NCI-H1436 (cell line): ENCODE measurements at regions not wholly inside any gene's neighbourhood (a gene's known extent, or its start where the extent isn't known, plus 50 kb on each side); places are given as distances from the start of the nearest gene placed in this dataset.
"Not testable (repeated sequence)": the region's sequence is repeated elsewhere in the genome, so short reads cannot be mapped to it uniquely, and the experiment has no call there.

Source experiments
- DNase-seq: peaks from one replicate; lab custom pipeline; 2025; lab: John Stamatoyannopoulos, UW

DNA sequence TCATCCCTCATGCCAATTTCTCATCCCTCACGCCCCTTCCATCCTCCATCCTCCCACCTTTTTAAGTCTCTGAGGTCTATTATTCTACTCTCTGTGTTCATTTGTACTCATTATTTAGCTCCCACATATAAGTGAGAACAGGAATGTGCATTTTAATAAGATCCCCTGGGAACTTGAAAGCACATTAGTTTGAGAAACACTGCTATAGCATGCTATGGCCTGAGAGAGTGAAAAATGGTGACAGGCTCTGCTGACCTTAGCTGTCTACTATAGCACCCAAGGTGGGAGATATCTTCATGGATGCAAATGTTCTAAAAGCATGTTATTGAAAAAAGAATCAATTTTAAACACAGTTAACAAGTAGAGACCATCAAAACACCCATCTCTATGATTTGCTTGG, 712.0 kb downstream of the TFAP2A start:
- DNase-seq: no peak

DNA sequence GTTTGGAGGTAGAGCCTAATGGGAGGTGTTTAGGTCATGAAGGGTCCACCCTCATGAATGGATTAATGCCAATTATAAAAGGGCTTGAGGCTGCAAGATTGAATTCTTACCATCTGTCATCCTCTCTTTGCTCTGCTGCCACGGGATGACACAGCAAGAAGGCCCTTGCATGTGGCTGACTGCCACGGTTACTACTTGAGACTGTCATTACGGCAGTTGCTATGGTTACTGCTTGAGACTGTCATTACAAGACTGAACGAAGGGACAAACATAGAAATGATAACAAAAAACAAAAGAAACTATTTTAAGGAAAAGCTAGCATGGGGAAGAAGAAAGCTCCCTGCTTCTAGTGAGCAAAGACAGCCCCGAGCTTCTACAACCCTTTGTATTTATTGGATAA, 715.0 kb downstream of the TFAP2A start:
- DNase-seq: peak; percentile 36

DNA sequence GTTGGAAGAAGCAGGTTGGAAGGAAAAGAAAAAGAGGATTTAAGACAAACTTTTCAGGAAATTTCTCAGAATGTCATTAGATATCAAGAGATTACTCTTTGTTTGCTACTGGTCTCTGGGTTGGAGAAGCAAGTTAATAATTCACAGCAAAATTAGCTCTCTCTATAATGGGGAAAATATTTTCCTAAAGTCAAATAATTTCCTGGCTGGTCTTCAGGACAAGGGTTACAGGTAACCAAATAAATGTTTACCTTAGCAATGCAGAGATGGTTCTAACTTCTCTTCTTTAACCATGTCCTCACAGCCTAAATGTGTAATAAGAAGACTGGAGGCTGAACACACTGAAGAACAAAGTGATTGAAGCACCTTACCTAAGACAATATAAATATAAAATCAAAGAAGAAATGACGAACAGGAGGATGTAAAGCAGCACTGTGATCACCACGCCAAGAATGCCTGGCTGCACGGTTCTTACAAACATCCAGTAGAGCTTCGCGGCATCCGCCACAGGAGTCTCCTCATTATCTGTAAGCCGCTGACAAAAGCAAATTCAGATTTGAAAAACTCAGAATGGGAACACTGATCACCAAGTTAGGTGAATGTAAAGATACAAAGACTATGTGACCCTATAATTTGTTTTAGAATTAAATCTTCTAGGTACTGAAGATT, 717.5 kb downstream of the TFAP2A start:
- DNase-seq: no peak

- no peak for DNase-seq
Observed at GRCh38 chr6:9690388-9690787, 724.5 kb downstream of the TFAP2A start.

- not testable (repeated sequence) for DNase-seq
Observed at GRCh38 chr6:9680727-9681126, 734.1 kb downstream of the TFAP2A start.

DNA sequence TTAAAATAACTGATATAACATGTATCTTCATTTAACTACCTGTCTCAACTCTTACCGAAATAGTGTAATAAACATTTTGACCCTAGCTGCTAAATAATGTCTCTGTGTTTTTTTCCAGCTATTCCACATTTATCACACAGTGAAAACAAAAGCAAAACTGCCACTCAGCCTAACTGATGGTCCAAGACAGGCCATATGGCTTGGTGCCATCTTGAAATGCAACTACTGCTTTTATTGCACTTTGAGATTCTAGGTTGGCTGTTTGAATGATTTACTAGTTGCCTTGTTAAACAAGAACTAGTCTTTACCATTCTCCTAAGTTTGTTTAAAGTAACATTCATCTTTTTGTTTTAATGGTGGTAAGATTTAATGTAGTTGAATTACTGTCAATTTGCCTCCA, 739.8 kb downstream of the TFAP2A start:
- DNase-seq: no peak

DNA sequence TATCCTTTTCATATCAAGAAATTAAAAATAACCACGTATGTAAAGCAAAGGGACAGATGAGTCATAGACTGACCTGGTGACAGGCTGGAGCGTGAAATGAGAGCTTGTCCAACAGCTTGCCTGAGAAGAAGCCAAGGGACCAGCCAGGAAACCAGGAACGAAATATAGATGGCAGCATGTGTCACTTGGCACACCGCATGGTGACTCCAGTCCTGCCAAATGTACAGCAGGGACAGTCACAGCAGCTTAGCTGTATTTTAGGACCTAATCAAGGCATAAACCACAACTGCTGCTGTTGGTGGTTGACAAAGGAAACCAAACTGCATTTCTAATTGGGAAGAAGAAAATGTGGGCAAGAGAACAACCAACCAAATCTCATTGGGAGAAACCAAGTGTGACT, 755.0 kb downstream of the TFAP2A start:
- no peak for DNase-seq

- DNase-seq: no peak
Observed at GRCh38 chr6:9657994-9658393, 756.9 kb downstream of the TFAP2A start.

- DNase-seq: no peak
Observed at GRCh38 chr6:9647599-9647998, 767.3 kb downstream of the TFAP2A start.

- no peak for DNase-seq
Observed at GRCh38 chr6:9647071-9647445, 767.8 kb downstream of the TFAP2A start.

GRCh38 chr6:9646342-9647070, 768.4 kb downstream of the TFAP2A start:
- no peak for DNase-seq

- DNase-seq: no peak
Observed at GRCh38 chr6:9638861-9639260, 776.0 kb downstream of the TFAP2A start.

GRCh38 chr6:9634776-9635175, 780.1 kb downstream of the TFAP2A start:
- DNase-seq: no peak

DNA sequence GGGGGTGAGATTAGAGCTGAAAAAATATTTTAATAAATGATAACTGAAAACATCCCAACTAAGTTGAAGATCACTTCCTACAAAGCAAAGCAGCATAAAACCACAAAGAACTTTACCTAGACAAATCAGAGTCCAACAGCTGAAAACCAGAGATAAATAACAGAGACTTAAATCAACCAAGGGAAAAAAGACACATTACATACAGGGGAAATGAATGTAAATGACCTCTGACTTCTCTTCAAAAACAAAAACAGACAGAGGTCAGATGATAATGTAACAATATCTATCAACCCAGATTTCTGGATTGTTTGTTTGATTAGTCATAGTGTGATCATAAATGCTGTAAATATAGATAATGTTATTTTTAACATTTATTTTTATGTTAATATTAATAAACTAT, 782.8 kb downstream of the TFAP2A start:
- no peak for DNase-seq

GRCh38 chr6:9628819-9629218, 786.1 kb downstream of the TFAP2A start:
- DNase-seq: no peak

DNA sequence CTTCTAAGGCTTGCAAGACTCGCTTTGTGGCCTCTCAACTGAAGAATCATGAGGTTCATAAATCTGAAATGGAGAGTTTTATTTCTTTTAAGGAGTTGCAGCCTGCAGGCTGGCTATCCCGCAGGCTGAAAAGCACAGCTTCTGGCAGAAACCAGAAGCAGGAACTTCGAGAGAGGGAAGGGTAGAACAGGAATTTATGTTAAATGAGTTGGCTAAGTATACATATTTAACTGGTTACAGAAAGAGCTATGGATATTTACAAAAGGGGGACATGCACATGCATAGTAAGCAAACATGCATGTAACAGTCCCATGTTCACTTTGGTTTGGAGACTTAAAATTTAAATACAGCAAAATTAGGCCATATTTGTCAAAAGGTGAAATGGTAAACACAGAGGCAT, 787.0 kb downstream of the TFAP2A start:
- DNase-seq: no peak

DNA sequence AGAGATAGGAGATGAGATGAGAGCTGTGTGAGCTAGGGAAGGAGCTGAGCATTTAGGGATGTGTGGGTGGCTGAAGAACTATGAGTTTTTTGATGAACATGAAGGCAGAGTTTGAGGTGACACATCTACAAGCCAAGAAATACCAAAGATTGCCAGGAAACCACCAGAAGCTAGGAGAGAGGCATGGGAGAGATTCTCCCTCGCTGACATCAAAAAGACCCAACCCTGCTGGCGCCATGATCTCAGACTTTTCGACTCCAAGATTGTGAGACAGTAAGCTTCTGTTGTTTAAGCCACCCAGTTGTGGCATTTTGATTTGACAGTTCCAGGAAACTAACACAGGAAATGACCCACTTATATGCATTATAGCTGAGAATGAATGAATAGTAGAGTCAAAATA, 790.9 kb downstream of the TFAP2A start:
- no peak for DNase-seq

DNA sequence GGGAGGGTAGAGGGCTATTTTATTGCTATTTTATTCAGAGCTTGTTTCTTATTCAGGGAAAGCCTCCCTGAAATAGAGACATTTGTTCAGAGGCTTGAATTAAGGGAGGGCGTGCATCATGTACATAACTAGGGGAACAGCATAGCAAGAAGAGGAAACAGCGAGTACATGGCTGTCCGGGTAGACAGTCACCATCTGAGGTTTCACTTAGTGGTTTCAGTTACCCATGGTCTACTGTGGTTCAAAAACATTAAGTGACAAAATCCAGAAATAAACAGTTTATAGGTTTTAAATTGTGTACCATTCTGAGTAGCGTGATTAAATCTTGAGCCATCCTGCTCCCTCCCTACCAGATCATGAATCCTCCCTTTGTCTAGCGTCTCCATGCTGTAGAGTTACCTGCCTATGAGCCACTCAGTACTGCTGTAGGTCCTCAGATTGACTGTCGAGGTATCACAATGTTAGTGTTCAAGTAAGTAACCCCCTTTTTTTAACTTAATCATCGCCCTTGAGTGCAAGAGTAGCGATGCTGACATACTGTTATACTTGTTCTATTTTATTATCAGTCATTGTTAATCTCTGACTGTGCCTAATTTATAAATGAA, 791.5 kb downstream of the TFAP2A start:
- no peak for DNase-seq

DNA sequence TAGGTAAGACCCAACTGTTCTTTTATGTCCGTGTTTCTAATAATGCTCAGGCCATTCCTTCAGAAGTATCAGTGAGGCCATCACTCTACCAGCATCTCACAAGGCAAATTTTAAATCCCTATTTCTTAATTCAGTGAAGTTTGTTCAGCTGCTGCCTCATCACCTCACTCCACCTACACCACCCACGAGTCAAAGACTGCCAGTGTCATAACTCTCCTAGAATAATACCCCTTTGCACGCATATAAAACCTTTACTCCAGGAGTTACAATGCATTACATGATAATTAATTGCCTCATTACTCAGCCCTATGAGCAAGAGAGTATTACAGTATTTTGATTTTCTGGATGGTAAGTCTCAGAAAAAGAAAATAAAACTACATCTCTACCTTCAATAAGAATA, 793.6 kb downstream of the TFAP2A start:
- no peak for DNase-seq

DNA sequence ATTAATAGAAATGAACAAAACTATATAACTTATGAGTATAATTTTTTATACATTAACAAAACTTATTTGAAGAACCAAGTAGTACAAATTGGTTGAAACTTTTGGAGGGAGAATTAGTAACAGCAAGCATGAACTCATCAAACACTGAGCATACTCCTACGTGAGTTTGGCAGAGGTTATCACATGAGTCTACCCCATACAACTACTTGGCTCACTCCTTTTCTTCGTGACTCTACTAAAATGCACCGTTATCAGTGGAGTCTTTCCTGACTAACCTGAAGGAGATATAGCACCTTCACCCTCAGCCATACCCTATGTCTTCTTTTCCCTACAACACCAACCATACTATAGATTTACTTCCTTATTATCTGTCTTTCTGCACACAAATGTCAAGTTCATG, 794.2 kb downstream of the TFAP2A start:
- DNase-seq: no peak

DNA sequence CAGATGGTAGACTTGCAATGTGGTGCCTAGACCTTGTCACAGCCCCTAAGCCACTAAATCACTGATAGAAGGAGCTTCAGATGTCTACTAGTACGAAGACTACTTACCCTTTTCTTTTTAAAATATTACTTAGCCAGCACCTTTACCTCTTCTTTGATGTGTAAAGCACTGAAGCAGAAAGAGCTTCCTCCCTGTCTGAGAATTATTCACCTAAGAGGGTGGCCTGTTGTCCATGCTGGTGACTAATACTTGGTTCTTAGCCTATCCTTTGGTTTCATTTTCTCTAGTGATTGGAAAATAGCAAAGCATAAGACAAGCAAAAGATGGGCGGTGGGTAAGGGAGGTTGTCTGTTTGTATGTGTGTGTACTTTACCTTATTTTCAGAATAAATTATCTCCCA, 794.6 kb downstream of the TFAP2A start:
- DNase-seq: no peak

DNA sequence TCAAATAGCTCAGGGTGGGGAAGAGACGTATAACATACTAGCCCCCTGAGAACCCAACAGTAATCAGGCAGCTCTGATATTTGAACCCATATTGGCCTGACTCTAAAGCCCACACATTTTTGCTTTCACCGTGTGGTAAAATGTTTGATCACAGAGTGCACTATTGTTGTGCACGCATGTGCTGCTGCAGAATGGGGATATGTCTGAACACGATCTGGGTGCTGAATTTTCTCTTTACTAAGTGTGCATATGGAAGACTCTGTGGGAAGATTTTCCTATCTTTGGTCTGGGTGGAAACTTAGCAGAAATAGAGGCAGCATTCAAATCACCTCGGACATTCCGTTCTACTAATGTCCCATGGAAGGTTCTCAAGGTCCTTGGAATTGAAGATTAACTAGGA, 800.1 kb downstream of the TFAP2A start:
- no peak for DNase-seq

GRCh38 chr6:9612489-9612888, 802.4 kb downstream of the TFAP2A start:
- DNase-seq: no peak
